ENCODE measurements at regions not wholly inside any gene's neighbourhood (a gene's known extent, or its start where the extent isn't known, plus 50 kb on each side); places are given as distances from the start of the nearest gene placed in this dataset.

DNA sequence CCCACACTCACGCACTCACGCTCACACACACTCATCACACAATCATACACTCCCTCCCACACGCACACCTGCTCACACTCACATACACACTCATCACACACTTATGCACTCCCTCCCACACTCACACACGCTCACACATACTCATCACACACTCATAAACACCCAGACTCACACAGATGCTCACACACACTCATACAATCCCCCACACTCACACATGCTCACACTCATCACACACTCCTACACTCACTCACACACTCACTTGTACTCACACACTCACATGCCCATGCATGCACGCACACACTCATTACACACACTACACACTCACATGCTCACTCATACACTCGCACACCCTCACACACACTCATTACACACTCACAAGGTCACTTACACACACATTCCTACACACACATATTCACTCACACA lies 131.1 kb upstream of the PDE10A start:
- Histone ChIP-seq H3K27me3 (ENCODE audit: insufficient read depth, low read depth, low read length) (no peaks in the 10 kb centered on the region), H3K9me3 (ENCODE audit: low read length) (no peaks in the 10 kb centered on the region), H3K79me2 (replicated peaks; ENCODE audit: insufficient read depth, low read length) (no peaks in the 10 kb centered on the region), H3K27ac (ENCODE audit: low read length) (no peak overlapping the region), H3K9me2 (ENCODE audit: insufficient read depth, low read length) (no peaks in the 10 kb centered on the region), H3K9ac (ENCODE audit: low read length) (no peak overlapping the region), H3K36me3 (ENCODE audit: insufficient read depth, low read length) (no peaks in the 10 kb centered on the region), H3K4me3 (ENCODE audit: low read length) (no peak overlapping the region), H4K20me1 (ENCODE audit: insufficient read depth) (no peaks in the 10 kb centered on the region), H3K4me2 (ENCODE audit: low read length) (no peak overlapping the region), H2AFZ (ENCODE audit: low read depth, low read length) (no peak overlapping the region), H3F3A (ENCODE audit: insufficient read depth, low read length, poor library complexity, severe bottlenecking) (no peaks in the 10 kb centered on the region)
- TF ChIP-seq MXI1 (conservative IDR thresholded peaks at IDR 0.05; ENCODE audit: poor library complexity, severe bottlenecking) (no peak), CTCF (IDR thresholded peaks at IDR 0.05; ENCODE audit: poor library complexity, severe bottlenecking) (no peak), EP300 (conservative IDR thresholded peaks at IDR 0.05; ENCODE audit: poor library complexity, severe bottlenecking) (no peak), POLR2AphosphoS5 (IDR thresholded peaks at IDR 0.05) (no peak), SMC3 (conservative IDR thresholded peaks at IDR 0.05; ENCODE audit: poor library complexity) (no peak), RAD21 (conservative IDR thresholded peaks at IDR 0.05) (no peak), TAF1 (IDR thresholded peaks at IDR 0.05; ENCODE audit: low read depth) (no peak), EZH2 (IDR thresholded peaks at IDR 0.05; ENCODE audit: borderline replicate concordance, insufficient read depth, low read length, poor library complexity, severe bottlenecking) (no peak)
- TF ChIP-seq, protein P1, sequence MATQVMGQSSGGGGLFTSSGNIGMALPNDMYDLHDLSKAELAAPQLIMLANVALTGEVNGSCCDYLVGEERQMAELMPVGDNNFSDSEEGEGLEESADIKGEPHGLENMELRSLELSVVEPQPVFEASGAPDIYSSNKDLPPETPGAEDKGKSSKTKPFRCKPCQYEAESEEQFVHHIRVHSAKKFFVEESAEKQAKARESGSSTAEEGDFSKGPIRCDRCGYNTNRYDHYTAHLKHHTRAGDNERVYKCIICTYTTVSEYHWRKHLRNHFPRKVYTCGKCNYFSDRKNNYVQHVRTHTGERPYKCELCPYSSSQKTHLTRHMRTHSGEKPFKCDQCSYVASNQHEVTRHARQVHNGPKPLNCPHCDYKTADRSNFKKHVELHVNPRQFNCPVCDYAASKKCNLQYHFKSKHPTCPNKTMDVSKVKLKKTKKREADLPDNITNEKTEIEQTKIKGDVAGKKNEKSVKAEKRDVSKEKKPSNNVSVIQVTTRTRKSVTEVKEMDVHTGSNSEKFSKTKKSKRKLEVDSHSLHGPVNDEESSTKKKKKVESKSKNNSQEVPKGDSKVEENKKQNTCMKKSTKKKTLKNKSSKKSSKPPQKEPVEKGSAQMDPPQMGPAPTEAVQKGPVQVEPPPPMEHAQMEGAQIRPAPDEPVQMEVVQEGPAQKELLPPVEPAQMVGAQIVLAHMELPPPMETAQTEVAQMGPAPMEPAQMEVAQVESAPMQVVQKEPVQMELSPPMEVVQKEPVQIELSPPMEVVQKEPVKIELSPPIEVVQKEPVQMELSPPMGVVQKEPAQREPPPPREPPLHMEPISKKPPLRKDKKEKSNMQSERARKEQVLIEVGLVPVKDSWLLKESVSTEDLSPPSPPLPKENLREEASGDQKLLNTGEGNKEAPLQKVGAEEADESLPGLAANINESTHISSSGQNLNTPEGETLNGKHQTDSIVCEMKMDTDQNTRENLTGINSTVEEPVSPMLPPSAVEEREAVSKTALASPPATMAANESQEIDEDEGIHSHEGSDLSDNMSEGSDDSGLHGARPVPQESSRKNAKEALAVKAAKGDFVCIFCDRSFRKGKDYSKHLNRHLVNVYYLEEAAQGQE (IDR thresholded peaks at IDR 0.05; ENCODE audit: borderline replicate concordance) = no peak

DNA sequence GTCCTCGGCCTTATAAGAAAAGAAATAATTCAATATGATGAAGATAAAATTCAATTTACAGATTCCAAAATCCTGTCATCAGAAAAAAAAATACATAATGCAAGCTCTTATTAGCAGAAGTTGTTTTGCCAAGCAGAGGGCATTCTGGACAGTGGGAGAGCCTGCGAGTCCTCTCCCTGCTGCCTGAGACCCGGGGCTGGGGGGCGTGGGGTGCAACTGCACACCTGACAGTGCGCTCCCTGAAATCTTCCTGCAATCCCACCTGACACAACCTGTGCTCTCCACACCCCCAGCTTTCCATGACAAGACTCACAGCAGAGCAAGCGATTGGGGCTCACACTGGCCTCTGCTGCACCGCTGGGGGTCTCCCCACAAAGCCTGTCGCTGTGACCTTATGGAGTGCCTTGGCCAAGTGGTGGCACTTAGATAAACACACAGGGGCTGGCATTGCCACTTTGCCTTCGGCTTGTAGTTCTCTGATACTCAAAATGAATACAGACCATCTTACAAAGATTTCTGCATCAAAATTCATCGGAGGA lies 130.3 kb upstream of the PDE10A start:
- no peak overlapping the region for H3K9ac ChIP-seq (ENCODE audit: low read length)
- no peak overlapping the region for H3K4me2 ChIP-seq (ENCODE audit: low read length)
- H3K27ac ChIP-seq (ENCODE audit: low read length) = no peak overlapping the region
- H4K20me1 ChIP-seq (ENCODE audit: insufficient read depth) = no peaks in the 10 kb centered on the region
- no peak overlapping the region for H2AFZ ChIP-seq (ENCODE audit: low read depth, low read length)
- no peaks in the 10 kb centered on the region for H3K27me3 ChIP-seq (ENCODE audit: insufficient read depth, low read depth, low read length)
- no peak overlapping the region for H3K4me3 ChIP-seq (ENCODE audit: low read length)
- H3K9me3 ChIP-seq (ENCODE audit: low read length) = no peaks in the 10 kb centered on the region
- H3F3A ChIP-seq (ENCODE audit: insufficient read depth, low read length, poor library complexity, severe bottlenecking) = no peaks in the 10 kb centered on the region
- H3K36me3 ChIP-seq (ENCODE audit: insufficient read depth, low read length) = no peaks in the 10 kb centered on the region
- TF ChIP-seq MXI1 (conservative IDR thresholded peaks at IDR 0.05; ENCODE audit: poor library complexity, severe bottlenecking) (no peak), EZH2 (IDR thresholded peaks at IDR 0.05; ENCODE audit: borderline replicate concordance, insufficient read depth, low read length, poor library complexity, severe bottlenecking) (no peak), CTCF (IDR thresholded peaks at IDR 0.05; ENCODE audit: poor library complexity, severe bottlenecking) (no peak), POLR2AphosphoS5 (IDR thresholded peaks at IDR 0.05) (no peak), RAD21 (conservative IDR thresholded peaks at IDR 0.05) (no peak), SMC3 (conservative IDR thresholded peaks at IDR 0.05; ENCODE audit: poor library complexity) (no peak), EP300 (conservative IDR thresholded peaks at IDR 0.05; ENCODE audit: poor library complexity, severe bottlenecking) (no peak), TAF1 (IDR thresholded peaks at IDR 0.05; ENCODE audit: low read depth) (no peak)
- TF ChIP-seq, protein P1 (IDR thresholded peaks at IDR 0.05; ENCODE audit: borderline replicate concordance) = no peak
- H3K79me2 ChIP-seq (replicated peaks; ENCODE audit: insufficient read depth, low read length) = no peaks in the 10 kb centered on the region
- no peaks in the 10 kb centered on the region for H3K9me2 ChIP-seq (ENCODE audit: insufficient read depth, low read length)

Measured in neural cell (in vitro differentiated cells).